Panc1 (cell line): ENCODE measurements at regions not wholly inside any gene's neighbourhood (a gene's known extent, or its start where the extent isn't known, plus 50 kb on each side); places are given as distances from the start of the nearest gene placed in this dataset.

Experiments used
- ATAC-seq: fragments of 200-7000 bp; cut with Tn5 transposase; 2 replicates; pipeline ENCODE4 v1.9.1; 2020; ENCODE audit warnings: mild to moderate bottlenecking, moderate library complexity
- BruUV-seq: library from RNA; stranded (reverse); fragments of 400-500 nt; replicated peaks from 2 replicates; lab custom pipeline; 2021; lab: Mats Ljungman, UMichigan
- CTCF ChIA-PET: fragments of 300-600 bp; sonication (Branson Sonifier 250); formaldehyde crosslinking; loops from one replicate; lab custom pipeline; 2022; ENCODE audit warnings: antibody characterized with exemption; lab: Charles Lee
- POLR2A ChIA-PET: fragments of 300-600 bp; sonication (Branson Sonifier 250); formaldehyde crosslinking; loops from one replicate; lab custom pipeline; 2022; ENCODE audit warnings: antibody characterized with exemption; lab: Charles Lee
- DNase-seq: peaks from one replicate; pipeline ENCODE4 v3.0.0-alpha.2; 2010; ENCODE audit warnings: low read depth, low spot score
- H3K27ac ChIP-seq: 2 replicates; pipeline ENCODE4 v1.5.1; 2011; ENCODE audit warnings: mild to moderate bottlenecking, low read length, inconsistent platforms
- H3K27me3 ChIP-seq: fragments of 200-500 bp; sonication (Bioruptor generic); 2 replicates; pipeline ENCODE4 v1.6.0; 2014; ENCODE audit warnings: low read length, inconsistent platforms; ENCODE audit not compliant: control insufficient read depth, insufficient read depth
- H3K36me3 ChIP-seq: fragments of 200-500 bp; sonication (Bioruptor generic); 2 replicates; pipeline ENCODE4 v1.5.1; 2014; ENCODE audit warnings: inconsistent platforms, mild to moderate bottlenecking, low read length, moderate library complexity; ENCODE audit not compliant: control insufficient read depth, insufficient read depth
- H3K4me1 ChIP-seq: 2 replicates; pipeline ENCODE4 v1.5.1; 2011; ENCODE audit warnings: inconsistent platforms, mild to moderate bottlenecking, low read length, moderate library complexity; ENCODE audit not compliant: control insufficient read depth, insufficient read depth
- H3K4me3 ChIP-seq, 2 experiments: 2 replicates each; pipeline ENCODE4 v1.5.1; 2011 to 2012; ENCODE audit warnings: low read depth in 2 of 2, low read length in 2 of 2, mild to moderate bottlenecking in 2 of 2, inconsistent platforms in 1 of 2, moderate library complexity in 1 of 2
- H3K9me3 ChIP-seq: fragments of 200-500 bp; sonication (Bioruptor generic); 2 replicates; pipeline ENCODE4 v1.5.1; 2014; ENCODE audit warnings: low read depth, mild to moderate bottlenecking, inconsistent platforms, low read length, moderate library complexity; ENCODE audit not compliant: control insufficient read depth, insufficient read depth
- CTCF ChIP-seq: fragments of 450-650 bp; IDR thresholded peaks from 2 replicates; pipeline ENCODE4 v1.5.1; 2017; ENCODE audit warnings: mild to moderate bottlenecking
- POLR2AphosphoS5 ChIP-seq: IDR thresholded peaks from 2 replicates; pipeline ENCODE4 v1.6.1; 2012; ENCODE audit warnings: mild to moderate bottlenecking, low read depth, low read length, moderate library complexity
- REST ChIP-seq, 2 experiments: IDR thresholded peaks; 2 replicates each; pipeline ENCODE4 v1.6.1; 2011 to 2012; ENCODE audit warnings: low read depth in 2 of 2, control low read depth in 1 of 2, low read length in 1 of 2, mild to moderate bottlenecking in 1 of 2, moderate library complexity in 1 of 2; ENCODE audit not compliant: insufficient read depth in 1 of 2
- SIN3A ChIP-seq: IDR thresholded peaks from 2 replicates; pipeline ENCODE4 v1.6.1; 2012; ENCODE audit warnings: low read depth, mild to moderate bottlenecking, low read length, moderate library complexity, borderline replicate concordance; ENCODE audit not compliant: insufficient read depth
- TCF7L2 ChIP-seq: IDR thresholded peaks from 2 replicates; pipeline ENCODE4 v1.6.1; 2011; ENCODE audit warnings: mild to moderate bottlenecking, low read depth, low read length, inconsistent platforms
- in situ Hi-C: cut with HindIII; loops from 2 replicates; pipeline ENCODE4 v1.10.0; 2016; ENCODE audit warnings: low sequenced_read_pairs, low pct_unique_long_range_greater_than_20kb
- intact Hi-C: fragments of 100-400 bp; cut with micrococcal nuclease; formaldehyde crosslinking; loops from one replicate; pipeline ENCODE4 v1.10.0; 2022; ENCODE audit not compliant: unreplicated experiment

- no peak for DNase-seq
- H3K9me3 ChIP-seq: no peaks in the 10 kb centered on the region
- H3K27me3 ChIP-seq: peaks cover 7% of the 10 kb centered on the region; the same call in 1 of the 2 replicates
- H3K4me3 ChIP-seq: no peak overlapping the region
- ATAC-seq: no peak
- H3K4me1 ChIP-seq: no peaks in the 10 kb centered on the region
- TF ChIP-seq TCF7L2: no peak
- no peak for TF ChIP-seq POLR2AphosphoS5
- no peak for TF ChIP-seq REST (IDR thresholded peaks at IDR 0.05; ENCODE audit: insufficient read depth in 1 of 2, low read depth in 2 of 2, low read length in 1 of 2)
- no peak for TF ChIP-seq SIN3A
- no peak for TF ChIP-seq CTCF
- in situ Hi-C loops (no loop called here), intact Hi-C loops (no loop called here)
- H3K27ac ChIP-seq: no peak overlapping the region
- POLR2A ChIA-PET: no interaction called here
- BruUV-seq: no TSS peak
- no peaks in the 10 kb centered on the region for H3K36me3 ChIP-seq
- CTCF ChIA-PET: no interaction called here
Observed at GRCh38 chr10:123530166-123530870, 135.8 kb upstream of the GPR26 start.

- TF ChIP-seq REST (IDR thresholded peaks at IDR 0.05; ENCODE audit: insufficient read depth in 1 of 2, low read depth in 2 of 2, low read length in 1 of 2): no peak
- TF ChIP-seq CTCF: no peak
- no peak for TF ChIP-seq POLR2AphosphoS5
- no peak for TF ChIP-seq TCF7L2
- no peak for TF ChIP-seq SIN3A
- in situ Hi-C loops (no loop called here), intact Hi-C loops (no loop called here)
- no peaks in the 10 kb centered on the region for H3K36me3 ChIP-seq
- ATAC-seq: no peak
- POLR2A ChIA-PET: no interaction called here
- no peak overlapping the region for H3K4me3 ChIP-seq
- H3K27ac ChIP-seq: no peak overlapping the region
- no peaks in the 10 kb centered on the region for H3K9me3 ChIP-seq
- no TSS peak for BruUV-seq
- DNase-seq: no peak
- no peaks in the 10 kb centered on the region for H3K4me1 ChIP-seq
- CTCF ChIA-PET: no interaction called here
- peaks cover 16% of the 10 kb centered on the region for H3K27me3 ChIP-seq
Observed at GRCh38 chr10:123535386-123535785, 130.8 kb upstream of the GPR26 start.
